Anterior cingulate cortex (tissue), 58 donors: ENCODE measurements at regions not wholly inside any gene's neighbourhood (a gene's known extent, or its start where the extent isn't known, plus 50 kb on each side); places are given as distances from the start of the nearest gene placed in this dataset.
"Not testable (repeated sequence)": the region's sequence is repeated elsewhere in the genome, so short reads cannot be mapped to it uniquely, and the experiment has no call there.

Source experiments
- DNase-seq, 58 donors: peaks; one replicate each; lab custom pipeline; 2025; lab: John Stamatoyannopoulos, UW

- no peak for DNase-seq
Observed at GRCh38 chr13:62193919-62194318, 778.3 kb upstream of the PCDH20 start.

- DNase-seq, result no peak
Observed at GRCh38 chr13:62185631-62186255, 770.1 kb upstream of the PCDH20 start.

GRCh38 chr13:62176051-62176450 is 760.4 kb upstream of the PCDH20 start:
- no peak for DNase-seq

- DNase-seq, result no peak
Observed at GRCh38 chr13:62173958-62174357, 758.3 kb upstream of the PCDH20 start.

GRCh38 chr13:62171697-62172096 is 756.0 kb upstream of the PCDH20 start:
- no peak for DNase-seq

- DNase-seq, result no peak
Observed at GRCh38 chr13:62168891-62169290, 753.2 kb upstream of the PCDH20 start.

- DNase-seq, result no peak
Observed at GRCh38 chr13:62167650-62168172, 752.1 kb upstream of the PCDH20 start.

- no peak for DNase-seq
Observed at GRCh38 chr13:62162860-62163259, 747.2 kb upstream of the PCDH20 start.

- DNase-seq, result no peak
Observed at GRCh38 chr13:62158520-62158919, 742.9 kb upstream of the PCDH20 start.

GRCh38 chr13:62151724-62152123 is 736.1 kb upstream of the PCDH20 start:
- not testable (repeated sequence) for DNase-seq

- no peak for DNase-seq
Observed at GRCh38 chr13:62142048-62142447, 726.4 kb upstream of the PCDH20 start.

GRCh38 chr13:62139597-62139996 is 723.9 kb upstream of the PCDH20 start:
- no peak for DNase-seq

- DNase-seq, result no peak
Observed at GRCh38 chr13:62137629-62138405, 722.2 kb upstream of the PCDH20 start.

- no peak for DNase-seq
Observed at GRCh38 chr13:62131604-62132003, 716.0 kb upstream of the PCDH20 start.

GRCh38 chr13:62130062-62130970 is 714.7 kb upstream of the PCDH20 start:
- no peak for DNase-seq

- no peak for DNase-seq
Observed at GRCh38 chr13:62129000-62129551, 713.4 kb upstream of the PCDH20 start.

- DNase-seq, result no peak
Observed at GRCh38 chr13:62126400-62126799, 710.8 kb upstream of the PCDH20 start.

- DNase-seq, result no peak
Observed at GRCh38 chr13:62125451-62125850, 709.8 kb upstream of the PCDH20 start.

- no peak for DNase-seq
Observed at GRCh38 chr13:62123409-62123808, 707.8 kb upstream of the PCDH20 start.

GRCh38 chr13:62122434-62122833 is 706.8 kb upstream of the PCDH20 start:
- no peak for DNase-seq
